Chondrocyte (in vitro differentiated cells): ENCODE measurements at regions not wholly inside any gene's neighbourhood (a gene's known extent, or its start where the extent isn't known, plus 50 kb on each side); places are given as distances from the start of the nearest gene placed in this dataset.
"Not testable (repeated sequence)": the region's sequence is repeated elsewhere in the genome, so short reads cannot be mapped to it uniquely, and the experiment has no call there.

ENCODE experiments used
- DNase-seq: peaks from one replicate; pipeline ENCODE4 v3.0.0; 2021; ENCODE audit warnings: mixed read lengths, low spot score
- H3K27ac Mint-ChIP-seq: one replicate; pipeline ENCODE4 v1.8.0; 2021; ENCODE audit warnings: mild to moderate bottlenecking, moderate library complexity, mixed read lengths; ENCODE audit not compliant: unreplicated experiment
- H3K27me3 Mint-ChIP-seq: 2 replicates; pipeline ENCODE4 v1.8.0; 2021; ENCODE audit warnings: low read depth, mixed read lengths
- H3K36me3 Mint-ChIP-seq: 2 replicates; pipeline ENCODE4 v1.8.0; 2021; ENCODE audit warnings: low read depth, mixed read lengths
- H3K4me1 Mint-ChIP-seq: 2 replicates; pipeline ENCODE4 v1.8.0; 2021; ENCODE audit warnings: low read depth, mild to moderate bottlenecking, mixed read lengths
- H3K4me3 Mint-ChIP-seq: one replicate; pipeline ENCODE4 v1.8.0; 2021; ENCODE audit warnings: mild to moderate bottlenecking, moderate library complexity, mixed read lengths; ENCODE audit not compliant: unreplicated experiment
- H3K9me3 Mint-ChIP-seq: 2 replicates; pipeline ENCODE4 v1.8.0; 2021; ENCODE audit warnings: low read depth, mixed read lengths
- TF ChIP-seq, protein P1 (sequence below): fragments of 200-600 bp; sonication (generic); IDR thresholded peaks from 2 replicates; pipeline ENCODE4 v1.5.0; 2021; ENCODE audit warnings: antibody characterized with exemption, mild to moderate bottlenecking, moderate library complexity

DNA sequence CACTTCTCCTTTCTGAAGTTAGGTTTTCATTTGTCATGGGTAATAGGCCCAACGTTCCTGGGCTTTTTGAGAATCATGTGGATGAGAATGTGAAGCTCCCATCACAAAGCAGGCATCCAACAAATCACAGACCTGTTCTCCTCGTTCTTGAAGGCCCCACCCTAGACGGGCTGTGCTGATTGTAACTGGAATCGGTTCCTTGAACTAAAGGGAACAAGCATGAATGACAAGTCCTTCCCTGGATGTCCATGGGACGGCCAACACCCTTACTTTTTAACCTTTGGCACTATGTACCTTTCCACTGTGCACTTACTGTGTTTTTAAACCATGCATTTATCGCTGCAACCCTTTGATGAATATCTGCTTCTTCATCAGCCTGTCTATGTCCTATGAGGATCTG, 438.2 kb downstream of the CD83 start:
- H3K27ac Mint-ChIP-seq = no peak overlapping the region
- peaks cover 8% of the 10 kb centered on the region for H3K4me1 Mint-ChIP-seq
- TF ChIP-seq, protein P1, sequence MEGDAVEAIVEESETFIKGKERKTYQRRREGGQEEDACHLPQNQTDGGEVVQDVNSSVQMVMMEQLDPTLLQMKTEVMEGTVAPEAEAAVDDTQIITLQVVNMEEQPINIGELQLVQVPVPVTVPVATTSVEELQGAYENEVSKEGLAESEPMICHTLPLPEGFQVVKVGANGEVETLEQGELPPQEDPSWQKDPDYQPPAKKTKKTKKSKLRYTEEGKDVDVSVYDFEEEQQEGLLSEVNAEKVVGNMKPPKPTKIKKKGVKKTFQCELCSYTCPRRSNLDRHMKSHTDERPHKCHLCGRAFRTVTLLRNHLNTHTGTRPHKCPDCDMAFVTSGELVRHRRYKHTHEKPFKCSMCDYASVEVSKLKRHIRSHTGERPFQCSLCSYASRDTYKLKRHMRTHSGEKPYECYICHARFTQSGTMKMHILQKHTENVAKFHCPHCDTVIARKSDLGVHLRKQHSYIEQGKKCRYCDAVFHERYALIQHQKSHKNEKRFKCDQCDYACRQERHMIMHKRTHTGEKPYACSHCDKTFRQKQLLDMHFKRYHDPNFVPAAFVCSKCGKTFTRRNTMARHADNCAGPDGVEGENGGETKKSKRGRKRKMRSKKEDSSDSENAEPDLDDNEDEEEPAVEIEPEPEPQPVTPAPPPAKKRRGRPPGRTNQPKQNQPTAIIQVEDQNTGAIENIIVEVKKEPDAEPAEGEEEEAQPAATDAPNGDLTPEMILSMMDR = no peak
- no peak overlapping the region for H3K4me3 Mint-ChIP-seq
- H3K9me3 Mint-ChIP-seq = no peaks in the 10 kb centered on the region
- no peak for DNase-seq
- peaks cover 2% of the 10 kb centered on the region for H3K27me3 Mint-ChIP-seq
- no peaks in the 10 kb centered on the region for H3K36me3 Mint-ChIP-seq

DNA sequence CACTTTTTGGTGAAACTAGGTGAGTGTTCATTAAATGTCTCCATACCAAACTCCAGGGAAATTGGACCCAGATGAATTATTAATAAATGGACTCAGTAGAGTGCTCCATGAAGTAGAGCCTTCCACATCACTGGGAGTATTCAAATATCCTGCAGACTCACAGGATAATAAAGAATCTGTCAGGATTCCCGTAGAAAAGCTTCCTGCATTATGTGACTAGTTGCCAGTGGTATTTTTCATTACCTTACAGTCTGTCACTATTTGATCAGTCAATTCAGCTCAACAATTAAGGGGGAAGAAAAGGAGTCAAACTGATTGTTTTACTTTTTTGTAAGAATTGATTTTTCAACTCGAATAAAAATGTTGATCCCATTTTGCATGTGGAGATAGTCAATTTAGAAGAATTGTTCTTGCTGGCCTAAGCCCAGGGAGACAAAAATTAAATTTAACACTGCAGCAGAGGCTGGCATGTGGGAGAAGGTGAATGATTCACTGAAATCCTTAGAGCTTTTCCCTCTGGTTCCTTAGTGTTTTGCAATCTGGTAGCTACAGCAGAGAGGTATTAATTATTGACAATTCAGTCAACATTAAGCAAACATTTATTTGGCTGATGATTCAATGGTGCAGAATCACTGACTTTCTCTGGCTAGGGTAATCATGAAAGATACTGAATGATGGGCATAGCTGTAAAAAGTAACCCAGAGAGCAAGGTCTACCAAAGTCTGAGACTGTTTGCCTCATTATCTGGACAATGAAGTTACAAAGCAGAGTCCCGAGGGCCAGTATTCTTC, 442.4 kb downstream of the CD83 start:
- H3K4me3 Mint-ChIP-seq = no peak overlapping the region
- DNase-seq = no peak
- peaks cover 2% of the 10 kb centered on the region for H3K9me3 Mint-ChIP-seq
- TF ChIP-seq, protein P1 = no peak
- no peaks in the 10 kb centered on the region for H3K4me1 Mint-ChIP-seq
- H3K36me3 Mint-ChIP-seq = no peaks in the 10 kb centered on the region
- H3K27ac Mint-ChIP-seq = no peak overlapping the region
- no peaks in the 10 kb centered on the region for H3K27me3 Mint-ChIP-seq

DNA sequence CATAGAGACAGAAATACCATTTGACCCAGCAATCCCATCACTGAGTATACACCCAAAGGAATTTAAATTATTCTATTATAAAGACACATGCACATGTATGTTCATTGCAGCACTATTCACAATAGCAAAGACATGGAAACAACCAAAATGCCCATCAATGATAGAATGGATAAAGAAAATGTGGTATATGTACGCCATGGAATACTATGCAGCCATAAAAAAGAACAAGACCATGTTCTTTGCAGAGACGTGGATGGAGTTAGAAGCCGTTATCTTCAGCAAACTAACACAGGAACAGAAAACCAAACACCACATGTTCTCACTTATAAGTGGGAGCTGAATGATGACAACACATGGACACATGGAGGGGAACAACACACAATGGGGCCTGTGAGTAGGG, 444.0 kb downstream of the CD83 start:
- H3K9me3 Mint-ChIP-seq, H3K27me3 Mint-ChIP-seq, H3K27ac Mint-ChIP-seq: not testable (repeated sequence)

DNA sequence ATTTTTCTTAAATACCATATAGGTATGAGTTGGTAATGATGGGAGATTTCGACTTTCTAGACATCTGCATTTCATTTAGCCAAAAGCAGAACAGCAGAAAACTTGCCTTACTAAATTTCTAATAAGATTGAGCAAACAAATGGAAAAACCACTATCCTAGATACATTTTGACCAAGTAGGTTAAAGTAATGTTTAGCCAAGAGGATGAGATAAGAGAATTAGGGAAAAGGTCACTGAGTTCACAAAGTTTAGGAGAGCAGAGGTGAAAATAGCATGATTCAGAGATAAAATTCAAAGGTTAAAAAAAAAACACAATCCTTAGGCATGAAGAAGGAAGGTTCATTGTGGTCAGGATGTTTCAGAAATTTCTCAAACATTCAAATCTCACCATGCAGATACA, 450.3 kb downstream of the CD83 start:
- no peaks in the 10 kb centered on the region for H3K36me3 Mint-ChIP-seq
- H3K27ac Mint-ChIP-seq = no peak overlapping the region
- no peaks in the 10 kb centered on the region for H3K4me1 Mint-ChIP-seq
- no peak overlapping the region for H3K4me3 Mint-ChIP-seq
- DNase-seq = no peak
- TF ChIP-seq, protein P1 = no peak
- H3K9me3 Mint-ChIP-seq = peaks cover 3% of the 10 kb centered on the region
- H3K27me3 Mint-ChIP-seq = peaks cover 28% of the 10 kb centered on the region

More for the DNA sequence above, 444.0 kb downstream of the CD83 start:
- not testable (repeated sequence) for H3K4me3 Mint-ChIP-seq, DNase-seq, H3K4me1 Mint-ChIP-seq, H3K36me3 Mint-ChIP-seq

DNA sequence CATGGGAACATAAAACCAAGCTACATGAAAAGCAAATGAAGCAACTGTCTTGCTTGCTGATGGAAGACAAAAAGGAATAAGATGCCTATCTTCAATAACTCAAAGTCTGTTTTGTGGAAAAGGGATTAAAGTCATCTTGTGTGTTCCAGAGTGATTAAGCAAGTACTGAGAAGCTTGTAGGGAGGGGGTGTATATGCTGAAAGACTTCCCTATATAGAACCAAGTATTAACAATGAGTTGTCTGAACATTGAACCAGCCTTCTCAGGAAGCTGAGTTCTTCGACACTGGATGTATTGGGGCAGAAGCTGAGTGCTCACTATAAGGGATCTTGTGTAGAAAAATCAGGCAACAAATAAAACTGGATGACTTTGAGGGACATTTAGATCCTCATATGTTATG, 451.8 kb downstream of the CD83 start:
- Mint-ChIP-seq H3K27me3 (peaks cover 30% of the 10 kb centered on the region), H3K4me1 (no peaks in the 10 kb centered on the region), H3K36me3 (no peaks in the 10 kb centered on the region), H3K4me3 (no peak overlapping the region), H3K9me3 (peaks cover 3% of the 10 kb centered on the region), H3K27ac (no peak overlapping the region)
- TF ChIP-seq, protein P1 = no peak
- DNase-seq = no peak

DNA sequence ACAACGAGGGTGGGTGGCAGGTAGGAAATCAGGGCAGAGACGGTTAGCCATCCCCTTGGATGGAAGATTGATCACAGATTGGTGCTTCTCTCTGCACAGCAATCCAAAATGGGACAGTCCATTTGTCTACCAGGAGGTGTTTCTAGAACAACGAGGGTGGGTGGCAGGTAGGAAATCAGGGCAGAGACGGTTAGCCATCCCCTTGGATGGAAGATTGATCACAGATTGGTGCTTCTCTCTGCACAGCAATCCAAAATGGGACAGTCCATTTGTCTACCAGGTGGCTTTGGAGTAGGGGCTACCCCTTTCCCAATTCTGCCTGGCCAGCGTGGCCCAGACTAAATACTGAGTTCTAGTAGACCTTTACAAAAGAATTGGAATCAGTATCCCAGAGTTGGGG, 452.3 kb downstream of the CD83 start:
- not testable (repeated sequence) for H3K4me3 Mint-ChIP-seq, H3K36me3 Mint-ChIP-seq, H3K9me3 Mint-ChIP-seq, DNase-seq, H3K4me1 Mint-ChIP-seq, H3K27ac Mint-ChIP-seq
- H3K27me3 Mint-ChIP-seq = peaks cover 30% of the 10 kb centered on the region
